ENCODE measurements at regions not wholly inside any gene's neighbourhood (a gene's known extent, or its start where the extent isn't known, plus 50 kb on each side); places are given as distances from the start of the nearest gene placed in this dataset.

- TF ChIP-seq, protein P1, sequence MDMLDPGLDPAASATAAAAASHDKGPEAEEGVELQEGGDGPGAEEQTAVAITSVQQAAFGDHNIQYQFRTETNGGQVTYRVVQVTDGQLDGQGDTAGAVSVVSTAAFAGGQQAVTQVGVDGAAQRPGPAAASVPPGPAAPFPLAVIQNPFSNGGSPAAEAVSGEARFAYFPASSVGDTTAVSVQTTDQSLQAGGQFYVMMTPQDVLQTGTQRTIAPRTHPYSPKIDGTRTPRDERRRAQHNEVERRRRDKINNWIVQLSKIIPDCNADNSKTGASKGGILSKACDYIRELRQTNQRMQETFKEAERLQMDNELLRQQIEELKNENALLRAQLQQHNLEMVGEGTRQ (IDR thresholded peaks at IDR 0.05; ENCODE audit: low read length): no peak
- TF ChIP-seq POLR2AphosphoS5 (IDR thresholded peaks at IDR 0.05; ENCODE audit: low read depth, low read length) (no peak), BACH1 (IDR thresholded peaks at IDR 0.05; ENCODE audit: low read length) (no peak), CBX5 (IDR thresholded peaks at IDR 0.05; ENCODE audit: low read depth, low read length) (no peak)
These were observed 62.3 kb upstream of the AHR start (continued) for GRCh38 chr7:17236171-17236570.
